HG02763 (cell line): ENCODE measurements at regions not wholly inside any gene's neighbourhood (a gene's known extent, or its start where the extent isn't known, plus 50 kb on each side); places are given as distances from the start of the nearest gene placed in this dataset.

Source experiments
- ATAC-seq: cut with Tn5 transposase; IDR thresholded peaks from one replicate; pipeline ENCODE4 v1.9.1; 2021; ENCODE audit warnings: mild to moderate bottlenecking, moderate library complexity; ENCODE audit not compliant: unreplicated experiment

- ATAC-seq = no peak
These were observed 301.3 kb downstream of the EPHA4 start for GRCh38 chr2:221270806-221271205.

GRCh38 chr2:221272729-221273128 lies 299.4 kb downstream of the EPHA4 start:
- no peak for ATAC-seq

- no peak for ATAC-seq
These were observed 296.1 kb downstream of the EPHA4 start for GRCh38 chr2:221276033-221276432.

GRCh38 chr2:221276601-221277000 lies 295.5 kb downstream of the EPHA4 start:
- no peak for ATAC-seq

DNA sequence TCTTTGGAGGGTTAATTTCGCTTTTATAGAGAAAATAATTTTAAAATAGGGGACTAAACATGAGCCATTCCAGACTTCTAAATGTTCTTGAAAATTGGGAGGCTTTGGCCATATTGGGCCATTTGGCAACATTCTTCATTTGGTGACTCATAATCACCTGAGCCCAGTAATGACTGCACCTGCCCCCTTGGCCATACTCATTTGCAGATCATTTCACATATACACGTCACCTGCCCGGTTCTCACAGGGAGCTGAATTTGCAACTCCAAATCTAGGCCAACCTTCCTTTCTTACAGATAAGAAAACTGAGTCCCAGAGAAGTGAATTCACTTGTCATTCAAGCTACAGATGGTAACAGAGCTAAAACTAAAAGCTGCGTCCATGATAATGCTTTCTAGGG lies 289.7 kb downstream of the EPHA4 start:
- ATAC-seq = no peak

DNA sequence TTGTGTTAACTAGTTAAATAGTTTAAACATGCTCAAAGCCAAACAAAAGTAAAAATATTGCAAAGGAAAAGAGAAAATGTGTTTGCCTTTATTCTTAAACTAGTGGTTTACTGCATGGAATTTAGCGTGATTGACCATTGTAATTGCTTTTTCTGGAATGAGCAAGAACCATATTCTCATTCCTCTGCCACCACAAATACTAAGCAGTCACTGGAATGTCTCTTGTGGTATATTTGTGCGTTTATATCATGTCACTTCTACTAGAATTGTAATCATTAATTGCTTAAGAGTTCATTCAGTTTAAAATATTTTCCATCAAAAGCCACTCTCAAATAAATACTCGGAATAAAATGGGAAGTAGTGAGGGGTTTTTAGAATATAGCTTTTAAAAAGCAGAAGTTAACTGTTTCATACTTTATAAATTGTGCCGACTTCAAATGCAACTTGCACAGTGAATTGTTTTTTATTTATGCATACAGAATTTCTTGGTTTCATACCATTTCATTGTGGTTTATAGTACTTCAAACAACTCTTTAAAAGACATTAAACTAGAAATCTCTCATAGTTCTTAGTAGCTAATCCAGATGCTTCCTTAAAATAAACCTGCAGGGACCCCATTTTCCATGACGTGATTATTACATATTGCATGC lies 288.1 kb downstream of the EPHA4 start:
- ATAC-seq = no peak

DNA sequence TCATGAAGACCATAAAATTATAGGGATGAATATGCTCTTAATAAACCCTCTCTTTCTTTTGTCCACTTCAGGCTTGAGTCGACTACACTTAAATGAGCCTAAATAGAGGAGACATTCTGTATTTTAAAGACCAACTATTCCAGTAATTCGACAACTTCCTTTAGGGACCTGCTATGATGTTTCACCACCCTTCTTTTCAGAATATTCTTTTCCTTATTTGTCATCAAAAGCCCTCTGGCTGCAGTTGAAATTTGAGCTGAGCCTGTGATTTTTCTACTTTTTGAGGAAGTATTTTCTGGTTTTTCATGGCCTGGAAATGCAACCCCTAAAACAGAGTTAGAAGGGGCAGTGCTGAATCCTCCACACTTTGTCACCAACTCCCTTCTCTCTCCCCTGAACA lies 287.0 kb downstream of the EPHA4 start:
- no peak for ATAC-seq

DNA sequence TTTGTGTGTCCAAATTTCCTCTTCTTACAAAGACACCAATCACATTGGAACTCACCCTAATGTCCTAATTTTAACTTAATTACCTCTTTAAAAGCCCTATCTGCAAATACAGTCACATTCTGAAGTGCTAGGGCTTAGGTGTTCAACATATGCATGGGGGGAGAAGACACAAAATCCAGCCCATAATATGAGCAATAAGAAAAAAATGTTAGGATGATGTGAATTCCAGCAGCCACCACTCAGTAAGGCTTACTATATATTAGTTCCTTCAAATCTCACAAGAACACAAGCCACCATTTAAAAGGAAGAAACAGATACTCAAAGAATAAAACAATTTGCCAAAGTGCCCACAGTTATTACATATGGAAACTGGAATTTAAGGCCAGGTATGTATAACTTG lies 285.7 kb downstream of the EPHA4 start:
- no peak for ATAC-seq

DNA sequence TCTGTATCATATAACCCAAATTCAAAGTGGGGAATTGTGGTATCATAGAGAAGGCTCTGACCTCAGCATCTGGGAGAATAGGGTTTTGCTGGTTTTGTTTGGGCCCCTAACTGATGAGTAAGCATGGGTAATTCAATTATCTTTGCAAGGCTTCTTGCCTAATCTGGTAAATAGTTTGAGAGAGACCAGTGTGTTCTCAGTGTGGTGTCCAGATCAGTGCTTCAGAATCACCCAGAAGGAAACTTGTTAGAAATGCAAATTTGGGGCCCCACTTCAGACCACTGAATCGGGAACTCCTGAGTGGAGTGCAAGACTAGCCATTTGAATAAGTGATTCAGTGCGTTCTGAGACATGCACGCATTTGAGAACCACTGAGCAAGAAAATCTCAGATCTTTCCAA lies 282.7 kb downstream of the EPHA4 start:
- ATAC-seq = no peak

- ATAC-seq = no peak
These were observed 282.3 kb downstream of the EPHA4 start for GRCh38 chr2:221289846-221290245.

GRCh38 chr2:221293949-221294742 lies 278.0 kb downstream of the EPHA4 start:
- no peak for ATAC-seq

- no peak for ATAC-seq
These were observed 267.2 kb downstream of the EPHA4 start for GRCh38 chr2:221304916-221305315.

DNA sequence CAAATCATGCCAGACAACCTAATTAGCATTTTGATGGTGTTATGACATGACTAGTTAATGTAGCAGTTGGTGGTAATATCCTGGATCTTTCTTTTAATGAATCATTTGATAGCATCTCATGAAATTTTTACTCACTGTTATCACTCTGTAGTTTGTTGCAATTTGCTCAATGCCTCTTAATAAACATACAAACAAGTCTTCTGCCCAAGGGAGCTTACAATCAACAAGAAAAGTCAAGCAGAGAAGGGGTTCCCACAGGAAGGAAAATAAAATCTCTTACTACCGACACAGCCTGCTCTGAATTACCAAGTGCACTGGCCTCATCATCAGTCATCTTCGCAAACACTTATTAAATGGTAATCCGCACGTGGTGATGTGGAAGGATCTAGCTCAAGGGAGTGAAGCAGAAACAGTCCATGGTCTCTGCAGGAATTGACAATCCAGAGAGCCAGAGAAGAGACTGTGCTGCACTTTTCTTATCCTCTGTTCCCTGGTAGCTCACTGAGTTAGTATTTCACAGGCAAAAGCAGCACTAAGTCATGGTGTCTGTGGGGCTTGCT lies 263.5 kb downstream of the EPHA4 start:
- ATAC-seq = no peak

- ATAC-seq = no peak
These were observed 262.1 kb downstream of the EPHA4 start for GRCh38 chr2:221309892-221310583.

- ATAC-seq = no peak
These were observed 261.4 kb downstream of the EPHA4 start for GRCh38 chr2:221310730-221311129.

DNA sequence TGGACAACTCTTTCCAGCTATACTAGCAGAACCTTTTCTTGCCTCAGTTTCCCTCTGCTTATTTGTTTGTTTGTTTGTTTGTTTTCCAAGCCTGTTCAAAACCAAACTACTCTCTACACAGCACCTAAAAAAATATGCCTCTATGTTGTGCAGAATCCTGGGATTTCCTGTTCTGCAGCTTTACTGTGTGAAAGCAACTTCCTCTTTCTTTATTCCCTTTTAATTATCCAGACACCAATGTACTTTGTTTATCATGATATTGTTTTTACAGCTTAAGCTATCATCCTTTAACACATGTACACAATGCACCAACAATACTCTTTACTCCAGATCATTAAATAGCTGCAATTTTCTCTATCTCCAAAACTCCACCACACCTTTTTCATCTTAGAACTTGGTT lies 259.5 kb downstream of the EPHA4 start:
- ATAC-seq = no peak

DNA sequence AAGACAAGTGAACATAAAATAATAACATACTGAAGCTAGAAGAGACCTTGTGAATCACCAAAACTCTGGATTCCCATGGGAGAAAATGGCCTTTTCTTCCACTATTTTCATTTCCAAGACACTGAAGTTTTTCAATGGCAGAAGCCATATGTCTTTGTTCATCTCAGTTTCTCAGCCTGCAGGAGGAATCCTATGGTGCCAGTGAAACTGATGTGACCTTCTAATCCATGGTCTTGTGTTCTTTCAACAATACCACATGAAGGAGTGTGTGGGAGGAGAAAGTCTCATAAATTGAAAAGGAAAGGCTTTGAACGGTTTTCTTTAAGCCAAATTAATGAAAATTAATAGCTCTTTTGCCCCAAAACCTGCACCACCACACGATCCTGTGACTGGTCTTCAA lies 257.3 kb downstream of the EPHA4 start:
- ATAC-seq = no peak

- no peak for ATAC-seq
These were observed 253.6 kb downstream of the EPHA4 start for GRCh38 chr2:221318376-221319130.

DNA sequence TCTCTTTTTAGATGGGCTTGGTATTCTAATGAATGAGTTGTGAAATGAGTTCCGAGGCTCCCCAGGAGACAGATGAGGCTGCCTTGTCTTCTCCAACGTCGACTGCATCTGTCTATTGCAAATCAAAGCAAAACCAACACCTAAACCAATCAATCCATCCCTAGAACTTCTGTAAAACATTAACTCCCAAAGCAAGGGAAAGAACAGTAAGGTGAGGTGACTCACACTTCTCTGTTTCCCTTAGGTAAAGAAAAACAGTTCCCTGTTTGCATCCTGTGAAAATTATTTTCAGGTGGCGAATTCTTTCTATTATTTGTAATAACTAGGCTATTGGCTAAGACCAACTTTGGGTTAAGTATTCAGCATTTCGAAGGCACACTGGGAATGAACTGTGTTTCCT lies 249.4 kb downstream of the EPHA4 start:
- no peak for ATAC-seq

DNA sequence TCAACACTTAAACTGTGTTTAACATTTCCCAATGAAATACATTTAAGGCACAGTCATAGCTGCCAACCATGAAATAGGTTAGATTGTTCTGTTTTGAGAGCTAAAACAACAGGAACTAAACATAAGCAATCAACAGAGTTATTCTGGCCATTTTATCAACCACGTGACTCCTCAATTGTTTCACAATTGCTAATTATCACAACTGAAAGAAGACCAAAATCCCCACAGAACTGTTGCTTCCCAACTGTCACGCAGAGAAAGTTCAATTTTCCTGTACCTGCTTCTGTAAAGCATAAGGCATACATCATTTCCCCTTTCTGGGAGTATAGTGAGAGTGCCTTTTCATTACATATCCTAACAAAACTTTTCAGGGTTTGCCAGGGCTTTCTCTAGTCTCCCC lies 248.6 kb downstream of the EPHA4 start:
- no peak for ATAC-seq

GRCh38 chr2:221330436-221330835 lies 241.7 kb downstream of the EPHA4 start:
- no peak for ATAC-seq
